OCI-LY7 (cell line): ENCODE measurements at regions not wholly inside any gene's neighbourhood (a gene's known extent, or its start where the extent isn't known, plus 50 kb on each side); places are given as distances from the start of the nearest gene placed in this dataset.
"Not testable (repeated sequence)": the region's sequence is repeated elsewhere in the genome, so short reads cannot be mapped to it uniquely, and the experiment has no call there.

Experiments
- BruUV-seq: library from RNA; stranded (reverse); fragments of 400-500 nt; replicated peaks from 2 replicates; lab custom pipeline; 2021; lab: Mats Ljungman, UMichigan
- CTCF ChIA-PET: fragments of 300-600 bp; sonication (Branson Sonifier 250); formaldehyde crosslinking; loops from one replicate; lab custom pipeline; 2022; ENCODE audit warnings: antibody characterized with exemption; ENCODE audit not compliant: unreplicated experiment; lab: Charles Lee
- POLR2A ChIA-PET: fragments of 300-600 bp; sonication (Branson Sonifier 250); formaldehyde crosslinking; loops from one replicate; lab custom pipeline; 2022; ENCODE audit warnings: antibody characterized with exemption; lab: Charles Lee
- DNase-seq: peaks from one replicate; pipeline ENCODE4 v3.0.0-alpha.2; 2015; ENCODE audit warnings: low spot score
- H2AFZ ChIP-seq: fragments of 200-600 bp; sonication (generic), shearing (Covaris generic); 2 replicates; pipeline ENCODE4 v1.6.1; 2014; ENCODE audit warnings: mild to moderate bottlenecking, antibody characterized with exemption, low read length, moderate library complexity
- H3K27ac ChIP-seq: fragments of 200-600 bp; sonication (generic); 2 replicates; pipeline ENCODE4 v1.5.1; 2014; ENCODE audit warnings: mixed run types, low read depth, mild to moderate bottlenecking, moderate library complexity, low read length, inconsistent platforms; ENCODE audit not compliant: poor library complexity, severe bottlenecking
- H3K36me3 ChIP-seq: fragments of 200-600 bp; sonication (generic); 2 replicates; pipeline ENCODE4 v1.6.1; 2014; ENCODE audit warnings: mild to moderate bottlenecking, antibody characterized with exemption, low read length, moderate library complexity, mixed read lengths; ENCODE audit not compliant: insufficient read depth
- H3K4me1 ChIP-seq: fragments of 200-600 bp; sonication (generic); 2 replicates; pipeline ENCODE4 v1.5.1; 2014; ENCODE audit warnings: mild to moderate bottlenecking, low read length; ENCODE audit not compliant: insufficient read depth, poor library complexity, severe bottlenecking
- H3K4me2 ChIP-seq: fragments of 200-600 bp; sonication (generic); 2 replicates; pipeline ENCODE4 v1.6.1; 2014; ENCODE audit warnings: mild to moderate bottlenecking, low read length
- H3K4me3 ChIP-seq: fragments of 200-600 bp; sonication (generic); 2 replicates; pipeline ENCODE4 v1.5.1; 2014; ENCODE audit warnings: mild to moderate bottlenecking, low read depth, low read length; ENCODE audit not compliant: poor library complexity, severe bottlenecking
- H3K79me2 ChIP-seq: fragments of 200-600 bp; sonication (generic); 2 replicates; pipeline ENCODE4 v1.6.1; 2016; ENCODE audit warnings: low read depth, mild to moderate bottlenecking, low read length, moderate library complexity, mixed read lengths; ENCODE audit not compliant: insufficient read depth
- H3K9me2 ChIP-seq: fragments of 200-600 bp; sonication (generic); 2 replicates; pipeline ENCODE4 v1.6.1; 2016; ENCODE audit warnings: mild to moderate bottlenecking, low read length, mixed read lengths; ENCODE audit not compliant: insufficient read depth
- H3K9me3 ChIP-seq: fragments of 200-600 bp; sonication (generic); 2 replicates; pipeline ENCODE4 v1.6.1; 2014; ENCODE audit warnings: mild to moderate bottlenecking, mixed run types, low read length, mixed read lengths
- H4K20me1 ChIP-seq: fragments of 200-600 bp; sonication (generic); 2 replicates; pipeline ENCODE4 v1.6.1; 2014; ENCODE audit warnings: mild to moderate bottlenecking, antibody characterized with exemption, low read length, moderate library complexity, mixed read lengths; ENCODE audit not compliant: insufficient read depth
- CTCF ChIP-seq: fragments of 200-600 bp; sonication (generic); conservative IDR thresholded peaks from 2 replicates; pipeline ENCODE4 v1.5.1; 2014; ENCODE audit warnings: mild to moderate bottlenecking, antibody characterized with exemption, low read length, moderate library complexity, mixed read lengths
- EZH2phosphoT487 ChIP-seq: fragments of 200-600 bp; sonication (generic); IDR thresholded peaks from 2 replicates; pipeline ENCODE4 v1.6.1; 2018; ENCODE audit warnings: low read depth, borderline replicate concordance, mild to moderate bottlenecking, mixed run types, antibody characterized with exemption, low read length, moderate library complexity, mixed read lengths
- intact Hi-C: fragments of 100-400 bp; cut with micrococcal nuclease; formaldehyde crosslinking; loops from one replicate; pipeline ENCODE4 v1.10.0; 2022; ENCODE audit not compliant: unreplicated experiment

- H3K4me1 ChIP-seq = no peaks in the 10 kb centered on the region
- no peaks in the 10 kb centered on the region for H3K9me3 ChIP-seq
- ChIA-PET CTCF (no interaction called here), POLR2A (no interaction called here)
- no TSS peak for BruUV-seq
- H4K20me1 ChIP-seq = no peaks in the 10 kb centered on the region
- H3K9me2 ChIP-seq = no peaks in the 10 kb centered on the region
- intact Hi-C loops = no loop called here
- no peaks in the 10 kb centered on the region for H3K36me3 ChIP-seq
- H3K4me3 ChIP-seq = no peak overlapping the region
- H3K27ac ChIP-seq = no peak overlapping the region
- no peak overlapping the region for H3K4me2 ChIP-seq
- no peak overlapping the region for H2AFZ ChIP-seq
- no peak for DNase-seq
- TF ChIP-seq CTCF (peak; percentile 58), EZH2phosphoT487 (no peak)
- H3K79me2 ChIP-seq = no peaks in the 10 kb centered on the region
These were observed 75.3 kb upstream of the SYT10 start for GRCh38 chr12:33514893-33515292.

GRCh38 chr12:33519566-33519965, 79.9 kb upstream of the SYT10 start:
- no peaks in the 10 kb centered on the region for H3K4me1 ChIP-seq
- no peak for DNase-seq
- H3K4me2 ChIP-seq = no peak overlapping the region
- POLR2A ChIA-PET = no interaction called here
- TF ChIP-seq EZH2phosphoT487 (no peak), CTCF (no peak)
- H3K4me3 ChIP-seq = no peak overlapping the region
- no peaks in the 10 kb centered on the region for H4K20me1 ChIP-seq
- H3K36me3 ChIP-seq = no peaks in the 10 kb centered on the region
- no peaks in the 10 kb centered on the region for H3K9me2 ChIP-seq
- BruUV-seq = no TSS peak
- CTCF ChIA-PET = no interaction called here
- no peak overlapping the region for H3K27ac ChIP-seq
- no peaks in the 10 kb centered on the region for H3K9me3 ChIP-seq
- no peak overlapping the region for H2AFZ ChIP-seq
- intact Hi-C loops = no loop called here
- H3K79me2 ChIP-seq = no peaks in the 10 kb centered on the region

GRCh38 chr12:33520505-33521302, 81.1 kb upstream of the SYT10 start:
- BruUV-seq, H3K27ac ChIP-seq, H3K4me1 ChIP-seq, H3K36me3 ChIP-seq, intact Hi-C loops, H3K4me3 ChIP-seq, H3K9me2 ChIP-seq, H2AFZ ChIP-seq, CTCF ChIA-PET, DNase-seq, H3K9me3 ChIP-seq, H3K4me2 ChIP-seq, H4K20me1 ChIP-seq, H3K79me2 ChIP-seq: not testable (repeated sequence)
- POLR2A ChIA-PET = interaction anchor here (0.6 to 0.7 kb wide), 3 partner anchors 13 to 932 kb away, joined by 3 to 4 read pairs (median 4); no protein-coding TSS in a partner anchor
